Smooth muscle cell (in vitro differentiated cells): ENCODE measurements at regions not wholly inside any gene's neighbourhood (a gene's known extent, or its start where the extent isn't known, plus 50 kb on each side); places are given as distances from the start of the nearest gene placed in this dataset.

ENCODE experiments used
- DNase-seq: peaks from one replicate; lab custom pipeline; 2025; ENCODE audit not compliant: unreplicated experiment; lab: John Stamatoyannopoulos, UW
- H2AFZ ChIP-seq: fragments of 200-600 bp; sonication (generic); 2 replicates; pipeline ENCODE4 v1.6.0; 2016; ENCODE audit warnings: antibody characterized with exemption, low read depth, mild to moderate bottlenecking
- H3F3A ChIP-seq: fragments of 200-600 bp; sonication (generic); 2 replicates; pipeline ENCODE4 v1.6.0; 2017; ENCODE audit warnings: antibody characterized with exemption, low read depth
- H3K27ac ChIP-seq: fragments of 200-600 bp; sonication (generic); 2 replicates; pipeline ENCODE4 v1.5.1; 2016; ENCODE audit warnings: low read depth, mild to moderate bottlenecking
- H3K27me3 ChIP-seq: fragments of 200-600 bp; sonication (generic); 2 replicates; pipeline ENCODE4 v1.6.1; 2016; ENCODE audit warnings: low read depth, mild to moderate bottlenecking
- H3K36me3 ChIP-seq: fragments of 200-600 bp; sonication (generic); 2 replicates; pipeline ENCODE4 v1.5.1; 2016; ENCODE audit warnings: low read depth
- H3K4me1 ChIP-seq: fragments of 200-600 bp; sonication (generic); 2 replicates; pipeline ENCODE4 v1.5.1; 2016; ENCODE audit warnings: low read depth
- H3K4me2 ChIP-seq: fragments of 200-600 bp; sonication (generic); 2 replicates; pipeline ENCODE4 v1.6.0; 2016; ENCODE audit warnings: mild to moderate bottlenecking
- H3K4me3 ChIP-seq: fragments of 200-600 bp; sonication (generic); 2 replicates; pipeline ENCODE4 v1.5.1; 2016; ENCODE audit warnings: mild to moderate bottlenecking
- H3K79me2 ChIP-seq: fragments of 200-600 bp; sonication (generic); 2 replicates; pipeline ENCODE4 v1.6.0; 2016; ENCODE audit warnings: low read depth, mild to moderate bottlenecking
- H3K9ac ChIP-seq: fragments of 200-600 bp; sonication (generic); 2 replicates; pipeline ENCODE4 v1.6.0; 2016; ENCODE audit warnings: low read depth
- H3K9me3 ChIP-seq: fragments of 200-600 bp; sonication (generic); replicated peaks from 2 replicates; pipeline ENCODE4 v1.5.1; 2016; ENCODE audit warnings: low read depth
- H4K20me1 ChIP-seq: fragments of 200-600 bp; sonication (generic); 2 replicates; pipeline ENCODE4 v1.6.0; 2016; ENCODE audit warnings: low read depth
- WGBS: methylation state at CpG from one replicate; pipeline ENCODE4 v1.1.7; 2016; ENCODE audit warnings: low lambda C conversion rate; 5-methylcytosine and 5-hydroxymethylcytosine counted together
- TF ChIP-seq, protein P1 (sequence below): fragments of 200-600 bp; sonication (generic); IDR thresholded peaks from 2 replicates; pipeline ENCODE4 v1.5.1; 2017; ENCODE audit warnings: borderline replicate concordance, mild to moderate bottlenecking, antibody characterized with exemption; ENCODE audit not compliant: insufficient read depth, poor library complexity, severe bottlenecking

DNA sequence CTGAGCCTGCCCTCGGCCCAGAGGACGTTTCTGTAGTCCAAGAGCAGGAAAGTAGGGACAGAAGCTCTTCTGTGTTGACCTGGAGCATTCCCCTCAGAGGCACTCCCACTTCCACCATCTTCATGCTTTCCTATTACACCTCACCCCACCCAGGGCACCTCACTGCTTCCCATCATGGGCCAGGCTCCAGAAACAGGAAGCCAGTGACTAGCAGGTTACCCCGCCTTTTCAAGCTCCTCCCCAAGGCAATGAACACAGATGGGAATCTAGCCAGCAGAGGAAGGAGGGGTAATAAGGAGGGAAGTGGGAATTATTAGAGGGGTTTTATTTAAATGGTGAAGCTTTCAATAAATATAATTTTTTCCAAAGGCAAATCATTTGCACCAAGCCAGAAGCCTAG lies 308.8 kb upstream of the MGAT5 start:
- H3F3A ChIP-seq: peaks cover 4% of the 10 kb centered on the region

DNA sequence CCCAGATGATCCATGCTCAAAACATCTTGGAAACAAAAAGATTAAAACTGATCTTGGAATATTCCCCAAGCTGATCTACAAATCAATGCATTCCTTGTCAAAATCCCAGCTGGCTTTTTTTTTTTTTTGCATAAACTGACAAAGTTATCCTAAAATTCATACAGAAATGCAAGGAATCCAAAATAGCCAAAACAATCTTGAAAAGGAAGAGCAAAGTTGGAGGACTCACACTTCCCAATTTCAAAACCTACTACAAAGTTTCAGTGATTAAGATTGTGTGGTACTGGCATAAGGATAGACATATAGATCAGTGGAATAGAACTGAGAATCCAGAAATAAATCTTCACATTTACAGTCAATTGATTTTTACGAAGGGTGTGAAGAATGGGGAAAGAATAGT lies 306.8 kb upstream of the MGAT5 start:
- Histone ChIP-seq H3K79me2 (no peaks in the 10 kb centered on the region), H3K9ac (no peak overlapping the region), H3F3A (peaks cover 4% of the 10 kb centered on the region), H3K27me3 (no peaks in the 10 kb centered on the region), H3K9me3 (no peaks in the 10 kb centered on the region), H4K20me1 (no peaks in the 10 kb centered on the region), H3K4me3 (no peak overlapping the region), H3K4me1 (no peaks in the 10 kb centered on the region), H2AFZ (no peak overlapping the region), H3K27ac (no peak overlapping the region), H3K36me3 (no peaks in the 10 kb centered on the region), H3K4me2 (no peak overlapping the region)
- TF ChIP-seq, protein P1, sequence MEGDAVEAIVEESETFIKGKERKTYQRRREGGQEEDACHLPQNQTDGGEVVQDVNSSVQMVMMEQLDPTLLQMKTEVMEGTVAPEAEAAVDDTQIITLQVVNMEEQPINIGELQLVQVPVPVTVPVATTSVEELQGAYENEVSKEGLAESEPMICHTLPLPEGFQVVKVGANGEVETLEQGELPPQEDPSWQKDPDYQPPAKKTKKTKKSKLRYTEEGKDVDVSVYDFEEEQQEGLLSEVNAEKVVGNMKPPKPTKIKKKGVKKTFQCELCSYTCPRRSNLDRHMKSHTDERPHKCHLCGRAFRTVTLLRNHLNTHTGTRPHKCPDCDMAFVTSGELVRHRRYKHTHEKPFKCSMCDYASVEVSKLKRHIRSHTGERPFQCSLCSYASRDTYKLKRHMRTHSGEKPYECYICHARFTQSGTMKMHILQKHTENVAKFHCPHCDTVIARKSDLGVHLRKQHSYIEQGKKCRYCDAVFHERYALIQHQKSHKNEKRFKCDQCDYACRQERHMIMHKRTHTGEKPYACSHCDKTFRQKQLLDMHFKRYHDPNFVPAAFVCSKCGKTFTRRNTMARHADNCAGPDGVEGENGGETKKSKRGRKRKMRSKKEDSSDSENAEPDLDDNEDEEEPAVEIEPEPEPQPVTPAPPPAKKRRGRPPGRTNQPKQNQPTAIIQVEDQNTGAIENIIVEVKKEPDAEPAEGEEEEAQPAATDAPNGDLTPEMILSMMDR: no peak
- no peak for DNase-seq
- 95% methylated on average over 1 of the region's 1 CpG for WGBS

More for the DNA sequence above, 308.8 kb upstream of the MGAT5 start:
- no peak overlapping the region for H3K9ac ChIP-seq
- H3K4me3 ChIP-seq: no peak overlapping the region
- H3K4me2 ChIP-seq: no peak overlapping the region
- H3K27me3 ChIP-seq: no peaks in the 10 kb centered on the region
- no peaks in the 10 kb centered on the region for H4K20me1 ChIP-seq
- WGBS: 95% methylated on average over 3 of the region's 3 CpGs
- TF ChIP-seq, protein P1: no peak
- H2AFZ ChIP-seq: no peak overlapping the region
- H3K4me1 ChIP-seq: no peaks in the 10 kb centered on the region
- no peaks in the 10 kb centered on the region for H3K9me3 ChIP-seq
- no peaks in the 10 kb centered on the region for H3K36me3 ChIP-seq
- DNase-seq: no peak
- no peaks in the 10 kb centered on the region for H3K79me2 ChIP-seq
- H3K27ac ChIP-seq: no peak overlapping the region

DNA sequence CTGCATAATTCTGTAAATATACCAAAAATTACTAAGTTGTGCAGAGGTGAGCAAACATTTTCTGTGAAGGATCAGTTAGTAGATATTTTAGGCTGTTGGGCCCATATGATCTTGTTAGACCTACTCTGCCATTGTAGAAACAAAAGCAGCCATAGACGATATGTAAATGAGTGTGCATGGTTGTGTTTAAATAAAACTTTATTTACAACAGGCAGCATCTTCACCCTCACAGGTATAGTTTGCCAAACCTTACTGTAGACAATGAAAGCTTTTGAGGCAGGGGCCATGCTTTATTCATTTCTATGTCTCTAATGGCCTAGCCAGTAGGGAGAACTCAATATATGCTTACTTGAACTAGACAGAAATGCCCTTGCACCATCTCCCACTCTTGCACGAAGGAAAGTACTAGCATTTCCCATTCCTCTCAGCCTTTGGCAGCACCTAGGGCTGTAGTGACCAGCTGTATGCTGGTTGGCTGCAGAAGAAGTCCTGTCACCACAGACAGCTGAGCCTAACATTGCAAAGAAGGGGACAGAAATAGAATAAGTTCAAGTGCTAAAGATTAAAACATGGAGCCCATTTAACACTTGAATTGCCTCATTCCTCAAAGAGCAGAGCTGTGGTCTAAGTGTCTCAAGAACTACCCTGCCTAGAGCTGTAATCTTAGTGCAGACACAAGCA lies 305.1 kb upstream of the MGAT5 start:
- Histone ChIP-seq H3K27me3 (no peaks in the 10 kb centered on the region), H3F3A (no peaks in the 10 kb centered on the region), H3K36me3 (no peaks in the 10 kb centered on the region), H3K4me1 (no peaks in the 10 kb centered on the region), H3K79me2 (no peaks in the 10 kb centered on the region), H3K4me3 (no peak overlapping the region), H3K9ac (no peak overlapping the region), H3K4me2 (no peak overlapping the region), H3K27ac (no peak overlapping the region), H3K9me3 (no peaks in the 10 kb centered on the region), H2AFZ (no peak overlapping the region), H4K20me1 (no peaks in the 10 kb centered on the region)
- WGBS: 24% methylated on average over 2 of the region's 2 CpGs
- TF ChIP-seq, protein P1: no peak
- no peak for DNase-seq

DNA sequence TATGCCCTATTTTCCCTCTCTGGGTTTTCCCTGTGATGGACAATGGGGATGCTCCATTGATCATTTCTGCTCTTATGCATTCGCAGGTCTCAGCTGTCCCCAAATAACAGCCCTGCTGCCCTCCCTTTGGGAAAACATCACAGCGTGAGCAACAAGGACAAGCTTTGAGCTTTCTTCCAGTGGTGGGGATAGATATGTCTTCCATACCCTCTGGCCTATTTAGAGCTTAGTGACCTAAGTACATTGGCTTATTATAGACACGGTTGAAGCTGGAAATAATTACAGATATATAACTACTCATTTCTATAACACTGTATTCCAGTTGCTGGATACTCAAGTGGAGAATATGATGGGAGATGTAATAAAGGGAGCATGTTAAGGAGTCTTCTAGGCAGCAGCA lies 304.3 kb upstream of the MGAT5 start:
- no peak overlapping the region for H2AFZ ChIP-seq
- DNase-seq: no peak
- no peaks in the 10 kb centered on the region for H4K20me1 ChIP-seq
- no peak overlapping the region for H3K9ac ChIP-seq
- no peak overlapping the region for H3K4me2 ChIP-seq
- no peak overlapping the region for H3K27ac ChIP-seq
- TF ChIP-seq, protein P1: no peak
- H3K4me1 ChIP-seq: no peaks in the 10 kb centered on the region
- no peaks in the 10 kb centered on the region for H3F3A ChIP-seq
- WGBS: 88% methylated on average over 3 of the region's 3 CpGs
- no peak overlapping the region for H3K4me3 ChIP-seq
- H3K36me3 ChIP-seq: no peaks in the 10 kb centered on the region
- no peaks in the 10 kb centered on the region for H3K9me3 ChIP-seq
- H3K79me2 ChIP-seq: no peaks in the 10 kb centered on the region
- no peaks in the 10 kb centered on the region for H3K27me3 ChIP-seq
